Stimulated activated CD4-positive, alpha-beta T cell treated with anti-CD3 and anti-CD28 coated beads, Interleukin-12 subunit alpha, Interleukin-12 subunit beta, amount 100 ng/mL, for 24 hours (primary cell): ENCODE measurements at regions not wholly inside any gene's neighbourhood (a gene's known extent, or its start where the extent isn't known, plus 50 kb on each side); places are given as distances from the start of the nearest gene placed in this dataset.
A peak's percentile ranks its signal among the peaks of the same experiment; 100 is the strongest.

Experiments
- DNase-seq, 2 experiments: peaks; one replicate each; pipeline ENCODE4 v3.0.0-alpha.2; 2020; ENCODE audit warnings: low read depth in 2 of 2

GRCh38 chr6:25012657-25013056, 76.9 kb upstream of the RIPOR2 start:
- DNase-seq = no peak

- no peak for DNase-seq
Observed at GRCh38 chr6:25013246-25013645, 77.5 kb upstream of the RIPOR2 start.

- DNase-seq = no peak
Observed at GRCh38 chr6:25014369-25014768, 78.6 kb upstream of the RIPOR2 start.

GRCh38 chr6:25014791-25015560, 79.2 kb upstream of the RIPOR2 start:
- DNase-seq = no peak

- no peak for DNase-seq
Observed at GRCh38 chr6:25016014-25016720, 80.4 kb upstream of the RIPOR2 start.

- no peak for DNase-seq
Observed at GRCh38 chr6:25017486-25017885, 81.7 kb upstream of the RIPOR2 start.

GRCh38 chr6:25017932-25018567, 82.3 kb upstream of the RIPOR2 start:
- DNase-seq = peak; percentile 59 to 76

- DNase-seq = no peak
Observed at GRCh38 chr6:25018568-25018954, 82.8 kb upstream of the RIPOR2 start.

- DNase-seq = no peak
Observed at GRCh38 chr6:25022140-25022553, 86.4 kb upstream of the RIPOR2 start.

GRCh38 chr6:25023781-25024180, 88.0 kb upstream of the RIPOR2 start:
- DNase-seq = no peak

- no peak for DNase-seq
Observed at GRCh38 chr6:25024821-25025220, 89.1 kb upstream of the RIPOR2 start.

GRCh38 chr6:25025248-25025918, 89.6 kb upstream of the RIPOR2 start:
- DNase-seq = no peak

GRCh38 chr6:25025919-25026301, 90.2 kb upstream of the RIPOR2 start:
- no peak for DNase-seq

GRCh38 chr6:25026723-25027122, 91.0 kb upstream of the RIPOR2 start:
- DNase-seq = no peak

GRCh38 chr6:25027221-25027916, 91.6 kb upstream of the RIPOR2 start:
- peak; percentile 52 to 70 for DNase-seq

GRCh38 chr6:25028328-25028727, 92.6 kb upstream of the RIPOR2 start:
- no peak for DNase-seq

- no peak for DNase-seq
Observed at GRCh38 chr6:25032934-25033333, 97.2 kb upstream of the RIPOR2 start.

- no peak for DNase-seq
Observed at GRCh38 chr6:25034431-25034921, 98.7 kb upstream of the RIPOR2 start.

- DNase-seq = no peak
Observed at GRCh38 chr6:25035174-25035511, 99.4 kb upstream of the RIPOR2 start.

- no peak for DNase-seq
Observed at GRCh38 chr6:25035512-25036435, 100.0 kb upstream of the RIPOR2 start.

- no peak for DNase-seq
Observed at GRCh38 chr6:25036461-25036860, 100.7 kb upstream of the RIPOR2 start.
